HFFc6 (cell line): ENCODE measurements at regions not wholly inside any gene's neighbourhood (a gene's known extent, or its start where the extent isn't known, plus 50 kb on each side); places are given as distances from the start of the nearest gene placed in this dataset.
A peak's percentile ranks its signal among the peaks of the same experiment; 100 is the strongest.

ENCODE experiments used
- DNase-seq: peaks from one replicate; pipeline ENCODE4 v3.0.0-alpha.2; 2018
- H3K27ac Mint-ChIP-seq: 2 replicates; pipeline ENCODE4 v1.8.0; 2020; ENCODE audit warnings: mild to moderate bottlenecking, mixed read lengths
- H3K27me3 Mint-ChIP-seq: 2 replicates; pipeline ENCODE4 v1.8.0; 2021; ENCODE audit warnings: mild to moderate bottlenecking, moderate library complexity, mixed read lengths; ENCODE audit not compliant: insufficient read depth
- H3K36me3 Mint-ChIP-seq: 2 replicates; pipeline ENCODE4 v1.8.0; 2021; ENCODE audit warnings: low read depth, mixed read lengths
- H3K4me1 Mint-ChIP-seq: 2 replicates; pipeline ENCODE4 v1.8.0; 2020; ENCODE audit warnings: low read depth, mixed read lengths
- H3K4me3 Mint-ChIP-seq: 2 replicates; pipeline ENCODE4 v1.8.0; 2020; ENCODE audit warnings: mild to moderate bottlenecking, moderate library complexity, mixed read lengths
- H3K9me3 Mint-ChIP-seq: 2 replicates; pipeline ENCODE4 v1.8.0; 2020; ENCODE audit warnings: mild to moderate bottlenecking, mixed read lengths
- TF ChIP-seq, protein P1 (sequence below): fragments of 200-600 bp; sonication (generic); IDR thresholded peaks from 2 replicates; pipeline ENCODE4 v1.5.0; 2021; ENCODE audit warnings: antibody characterized with exemption, mild to moderate bottlenecking

DNA sequence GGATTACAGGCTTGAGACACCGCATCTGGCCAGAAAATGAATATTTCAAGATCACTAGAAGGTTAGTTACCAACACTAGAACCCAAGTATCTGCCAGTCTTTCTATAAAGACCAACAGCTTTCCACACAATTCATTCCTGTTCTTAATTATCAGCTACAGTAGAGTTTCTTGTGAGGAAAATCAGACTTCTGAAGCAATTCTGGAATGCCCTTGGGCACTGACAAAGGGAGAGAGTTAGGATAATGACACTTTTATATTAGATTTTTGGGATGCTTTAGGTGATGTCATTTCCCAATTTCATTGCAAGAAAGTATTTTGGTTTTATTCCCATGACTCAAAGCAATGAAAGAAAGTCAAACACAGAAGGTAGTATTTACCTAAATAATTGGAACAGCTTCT, 497.0 kb upstream of the TUSC1 start:
- H3K9me3 Mint-ChIP-seq: peaks cover 4% of the 10 kb centered on the region; the same call in 1 of the 2 replicates
- no peaks in the 10 kb centered on the region; the same call in 1 of the 2 replicates for H3K27me3 Mint-ChIP-seq
- TF ChIP-seq, protein P1, sequence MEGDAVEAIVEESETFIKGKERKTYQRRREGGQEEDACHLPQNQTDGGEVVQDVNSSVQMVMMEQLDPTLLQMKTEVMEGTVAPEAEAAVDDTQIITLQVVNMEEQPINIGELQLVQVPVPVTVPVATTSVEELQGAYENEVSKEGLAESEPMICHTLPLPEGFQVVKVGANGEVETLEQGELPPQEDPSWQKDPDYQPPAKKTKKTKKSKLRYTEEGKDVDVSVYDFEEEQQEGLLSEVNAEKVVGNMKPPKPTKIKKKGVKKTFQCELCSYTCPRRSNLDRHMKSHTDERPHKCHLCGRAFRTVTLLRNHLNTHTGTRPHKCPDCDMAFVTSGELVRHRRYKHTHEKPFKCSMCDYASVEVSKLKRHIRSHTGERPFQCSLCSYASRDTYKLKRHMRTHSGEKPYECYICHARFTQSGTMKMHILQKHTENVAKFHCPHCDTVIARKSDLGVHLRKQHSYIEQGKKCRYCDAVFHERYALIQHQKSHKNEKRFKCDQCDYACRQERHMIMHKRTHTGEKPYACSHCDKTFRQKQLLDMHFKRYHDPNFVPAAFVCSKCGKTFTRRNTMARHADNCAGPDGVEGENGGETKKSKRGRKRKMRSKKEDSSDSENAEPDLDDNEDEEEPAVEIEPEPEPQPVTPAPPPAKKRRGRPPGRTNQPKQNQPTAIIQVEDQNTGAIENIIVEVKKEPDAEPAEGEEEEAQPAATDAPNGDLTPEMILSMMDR: no peak
- no peak overlapping the region for H3K4me3 Mint-ChIP-seq
- no peaks in the 10 kb centered on the region for H3K36me3 Mint-ChIP-seq
- H3K4me1 Mint-ChIP-seq: peaks cover 45% of the 10 kb centered on the region; the same call in 1 of the 2 replicates
- H3K27ac Mint-ChIP-seq: peak overlapping the region; percentile 81; the same call in 1 of the 2 replicates
- DNase-seq: peak; percentile 67

DNA sequence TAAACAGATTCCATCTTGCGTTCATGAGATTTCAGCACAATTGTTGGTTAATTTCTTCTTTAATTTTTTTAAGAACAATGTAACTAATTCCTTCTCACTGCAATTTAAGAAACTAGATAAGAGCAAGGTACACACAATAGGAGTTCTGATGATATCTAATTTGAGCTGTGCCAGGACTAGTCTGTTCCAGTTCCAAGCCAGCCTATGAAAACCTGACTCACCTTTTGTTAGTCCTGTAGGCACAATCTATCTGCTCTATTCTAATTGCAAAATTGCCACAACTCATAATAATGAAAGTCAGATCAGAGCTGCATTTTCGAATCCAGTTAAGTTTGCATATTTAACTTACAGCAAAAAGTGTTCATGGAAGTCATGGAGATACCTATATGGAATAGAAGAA, 494.1 kb upstream of the TUSC1 start:
- Mint-ChIP-seq H3K4me1 (peaks cover 63% of the 10 kb centered on the region; the same call in 1 of the 2 replicates), H3K36me3 (no peaks in the 10 kb centered on the region), H3K27ac (no peak overlapping the region; the same call in 1 of the 2 replicates), H3K4me3 (no peak overlapping the region), H3K9me3 (no peaks in the 10 kb centered on the region; the same call in 1 of the 2 replicates), H3K27me3 (no peaks in the 10 kb centered on the region)
- no peak for DNase-seq
- TF ChIP-seq, protein P1: no peak

DNA sequence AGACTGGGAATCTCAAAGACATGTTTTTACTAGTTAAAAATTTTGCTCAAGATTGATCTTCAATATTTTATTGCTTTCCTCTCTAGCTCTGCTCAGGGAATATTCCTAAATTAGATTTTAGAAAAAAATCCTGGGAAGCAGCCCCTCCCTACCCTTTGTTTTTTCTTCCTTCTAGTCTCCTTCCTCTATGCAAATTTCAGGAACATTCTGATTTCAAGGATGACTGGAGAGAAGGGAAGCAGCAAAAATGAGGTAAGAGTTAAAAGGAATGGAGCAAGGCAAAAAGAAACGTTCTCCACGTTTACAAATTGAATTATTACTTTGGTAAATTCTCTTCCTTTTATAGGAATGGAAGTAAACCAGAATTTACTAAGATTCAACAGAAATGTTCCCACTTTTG, 493.4 kb upstream of the TUSC1 start:
- no peaks in the 10 kb centered on the region; the same call in 1 of the 2 replicates for H3K9me3 Mint-ChIP-seq
- H3K4me3 Mint-ChIP-seq: peak overlapping the region; percentile 8; the same call in 1 of the 2 replicates
- peak overlapping the region; percentile 28; the same call in 1 of the 2 replicates for H3K27ac Mint-ChIP-seq
- no peak for DNase-seq
- TF ChIP-seq, protein P1: no peak
- H3K36me3 Mint-ChIP-seq: no peaks in the 10 kb centered on the region
- H3K27me3 Mint-ChIP-seq: no peaks in the 10 kb centered on the region
- H3K4me1 Mint-ChIP-seq: peaks cover 61% of the 10 kb centered on the region; the same call in 1 of the 2 replicates

DNA sequence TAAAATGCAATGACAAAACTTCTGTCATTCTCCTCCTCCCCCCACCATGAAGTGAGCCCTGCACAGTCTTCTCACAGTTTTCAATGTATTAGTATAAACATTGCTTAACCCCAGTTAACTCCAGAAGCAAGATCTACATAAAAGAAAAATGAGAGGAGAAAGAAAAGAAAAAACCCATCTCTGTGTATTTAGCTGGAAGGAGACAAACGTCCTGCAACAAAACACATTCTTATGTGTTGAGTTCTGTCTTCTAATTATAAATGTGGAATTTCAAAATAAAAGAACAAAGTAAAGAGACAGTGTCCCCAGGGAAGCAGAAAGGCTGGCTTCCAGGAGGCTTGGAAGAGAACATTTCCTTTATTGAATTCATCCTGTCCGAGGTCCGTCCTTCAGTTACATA, 491.9 kb upstream of the TUSC1 start:
- DNase-seq: peak; percentile 14
- no peaks in the 10 kb centered on the region; the same call in 1 of the 2 replicates for H3K9me3 Mint-ChIP-seq
- H3K4me1 Mint-ChIP-seq: peaks cover 54% of the 10 kb centered on the region; the same call in 1 of the 2 replicates
- no peaks in the 10 kb centered on the region for H3K27me3 Mint-ChIP-seq
- peak overlapping the region; percentile 84; the same call in 1 of the 2 replicates for H3K27ac Mint-ChIP-seq
- peak overlapping the region; percentile 63; the same call in 1 of the 2 replicates for H3K4me3 Mint-ChIP-seq
- no peaks in the 10 kb centered on the region for H3K36me3 Mint-ChIP-seq
- TF ChIP-seq, protein P1: no peak

DNA sequence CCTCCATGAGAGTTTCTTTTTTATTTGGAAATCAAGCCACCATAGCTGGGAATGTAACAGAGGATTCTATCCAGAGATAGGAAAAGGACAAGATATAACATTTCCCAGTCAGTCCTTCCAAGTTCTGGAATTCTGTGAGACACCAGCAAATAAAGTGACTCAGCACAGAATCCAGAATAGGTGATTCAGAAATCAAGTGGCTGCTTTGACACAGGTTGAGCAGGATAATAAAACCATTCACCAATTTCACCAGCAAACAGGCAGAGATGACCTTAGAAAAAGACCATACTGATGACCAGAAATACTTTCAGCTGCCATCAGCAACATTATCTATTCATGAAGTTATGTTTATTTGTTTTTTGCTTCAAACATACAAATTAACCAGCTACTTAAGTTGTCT, 491.5 kb upstream of the TUSC1 start:
- peaks cover 51% of the 10 kb centered on the region; the same call in 1 of the 2 replicates for H3K4me1 Mint-ChIP-seq
- peak overlapping the region; percentile 32; the same call in 1 of the 2 replicates for H3K4me3 Mint-ChIP-seq
- TF ChIP-seq, protein P1: no peak
- H3K27ac Mint-ChIP-seq: peak overlapping the region; percentile 84; the same call in 1 of the 2 replicates
- H3K9me3 Mint-ChIP-seq: no peaks in the 10 kb centered on the region; the same call in 1 of the 2 replicates
- no peaks in the 10 kb centered on the region for H3K27me3 Mint-ChIP-seq
- peak; percentile 33 for DNase-seq
- H3K36me3 Mint-ChIP-seq: no peaks in the 10 kb centered on the region
